BJ (cell line): ENCODE measurements at regions not wholly inside any gene's neighbourhood (a gene's known extent, or its start where the extent isn't known, plus 50 kb on each side); places are given as distances from the start of the nearest gene placed in this dataset.

Experiments
- CTCF ChIA-PET: fragments of 350-600 bp; formaldehyde crosslinking; extraction: SDS; loops from one replicate; lab custom pipeline; 2021; ENCODE audit warnings: antibody characterized with exemption, inconsistent platforms; lab: Yijun Ruan, JAX
- POLR2A ChIA-PET: fragments of 300-600 bp; sonication (Branson Sonifier 250); formaldehyde crosslinking; extraction: SDS; loops from one replicate; lab custom pipeline; 2021; ENCODE audit warnings: antibody characterized with exemption; lab: Charles Lee
- DNase-seq: peaks from one replicate; pipeline ENCODE4 v3.0.0-alpha.2; 2011; ENCODE audit warnings: low read depth
- H3K27me3 ChIP-seq: 2 replicates; pipeline ENCODE4 v1.6.0; 2011; ENCODE audit warnings: low read length; ENCODE audit not compliant: control insufficient read depth, insufficient read depth
- H3K36me3 ChIP-seq: 2 replicates; pipeline ENCODE4 v1.5.1; 2011; ENCODE audit warnings: low read length; ENCODE audit not compliant: control insufficient read depth, insufficient read depth
- H3K4me3 ChIP-seq: 2 replicates; pipeline ENCODE4 v1.5.1; 2011; ENCODE audit warnings: low read depth, mild to moderate bottlenecking, control low read depth, low read length
- CTCF ChIP-seq: IDR thresholded peaks from 2 replicates; pipeline ENCODE4 v1.5.1; 2011; ENCODE audit warnings: low read depth, mild to moderate bottlenecking, control low read depth, inconsistent platforms, low read length, moderate library complexity; ENCODE audit not compliant: insufficient read depth

- CTCF ChIA-PET = no interaction called here
- no peak overlapping the region for H3K4me3 ChIP-seq
- POLR2A ChIA-PET = no interaction called here
- no peaks in the 10 kb centered on the region for H3K27me3 ChIP-seq
- H3K36me3 ChIP-seq = no peaks in the 10 kb centered on the region
- TF ChIP-seq CTCF = no peak
- DNase-seq = no peak
Measured at GRCh38 chr1:214895011-214895600, 187.4 kb upstream of the KCNK2 start.

GRCh38 chr1:214896921-214897320, 185.6 kb upstream of the KCNK2 start:
- Histone ChIP-seq H3K27me3 (no peaks in the 10 kb centered on the region), H3K36me3 (no peaks in the 10 kb centered on the region), H3K4me3 (no peak overlapping the region)
- CTCF ChIA-PET = no interaction called here
- no peak for DNase-seq
- no peak for TF ChIP-seq CTCF
- POLR2A ChIA-PET = no interaction called here

- CTCF ChIA-PET = interaction anchor here (0.7 kb wide), 1 partner anchor 141 kb away, joined by 3 read pairs; no protein-coding TSS in a partner anchor
- DNase-seq = no peak
- H3K4me3 ChIP-seq = no peak overlapping the region
- POLR2A ChIA-PET = no interaction called here
- no peak for TF ChIP-seq CTCF
- H3K27me3 ChIP-seq = no peaks in the 10 kb centered on the region
- H3K36me3 ChIP-seq = no peaks in the 10 kb centered on the region
Measured at GRCh38 chr1:214897581-214897980, 185.0 kb upstream of the KCNK2 start.

GRCh38 chr1:214898161-214898560, 184.4 kb upstream of the KCNK2 start:
- no peaks in the 10 kb centered on the region for H3K27me3 ChIP-seq
- H3K4me3 ChIP-seq = no peak overlapping the region
- TF ChIP-seq CTCF = no peak
- POLR2A ChIA-PET = no interaction called here
- H3K36me3 ChIP-seq = no peaks in the 10 kb centered on the region
- no peak for DNase-seq
- CTCF ChIA-PET = interaction anchor here (0.7 to 1.1 kb wide), 2 partner anchors 50 to 140 kb away, joined by 3 read pairs; no protein-coding TSS in a partner anchor

GRCh38 chr1:214898718-214899117, 183.8 kb upstream of the KCNK2 start:
- ChIA-PET CTCF (interaction anchor here (1.1 kb wide), 1 partner anchor 51 kb away, joined by 3 read pairs; no protein-coding TSS in a partner anchor), POLR2A (no interaction called here)
- no peak for DNase-seq

More at GRCh38 chr1:214898718-214899117, 183.8 kb upstream of the KCNK2 start:
- no peak for TF ChIP-seq CTCF
- Histone ChIP-seq H3K36me3 (no peaks in the 10 kb centered on the region), H3K27me3 (no peaks in the 10 kb centered on the region), H3K4me3 (no peak overlapping the region)
